H9 (cell line): ENCODE measurements at regions not wholly inside any gene's neighbourhood (a gene's known extent, or its start where the extent isn't known, plus 50 kb on each side); places are given as distances from the start of the nearest gene placed in this dataset.
"Not testable (repeated sequence)": the region's sequence is repeated elsewhere in the genome, so short reads cannot be mapped to it uniquely, and the experiment has no call there.

Source experiments
- DNase-seq: peaks from one replicate; pipeline ENCODE4 v3.0.0-alpha.2; 2017
- H2AFZ ChIP-seq: one replicate; pipeline ENCODE4 v1.6.1; 2013; ENCODE audit warnings: mild to moderate bottlenecking, low read length, control low read depth, moderate library complexity
- H2AK5ac ChIP-seq: 2 replicates; pipeline ENCODE4 v1.6.1; 2013; ENCODE audit warnings: low read length, control low read depth, mixed read lengths; ENCODE audit not compliant: insufficient read length
- H2BK120ac ChIP-seq: one replicate; pipeline ENCODE4 v1.6.1; 2013; ENCODE audit warnings: low read depth, mild to moderate bottlenecking, low read length, control low read depth, inconsistent platforms; ENCODE audit not compliant: poor library complexity, severe bottlenecking
- H2BK12ac ChIP-seq: 2 replicates; pipeline ENCODE4 v1.6.1; 2013; ENCODE audit warnings: low read length, control low read depth, mixed read lengths, low read depth; ENCODE audit not compliant: insufficient read length
- H2BK15ac ChIP-seq: 2 replicates; pipeline ENCODE4 v1.6.1; 2013; ENCODE audit warnings: low read depth, low read length, control low read depth
- H2BK20ac ChIP-seq: one replicate; pipeline ENCODE4 v1.6.1; 2013; ENCODE audit warnings: low read depth, mild to moderate bottlenecking, low read length, control low read depth, inconsistent platforms; ENCODE audit not compliant: poor library complexity, severe bottlenecking
- H2BK5ac ChIP-seq: 2 replicates; pipeline ENCODE4 v1.6.1; 2013; ENCODE audit warnings: low read length, control low read depth, mixed read lengths; ENCODE audit not compliant: insufficient read length
- H3K14ac ChIP-seq: 2 replicates; pipeline ENCODE4 v1.6.1; 2013; ENCODE audit warnings: low read length, control low read depth; ENCODE audit not compliant: insufficient read depth
- H3K18ac ChIP-seq: 2 replicates; pipeline ENCODE4 v1.6.1; 2013; ENCODE audit warnings: low read depth, mild to moderate bottlenecking, mixed read lengths, low read length, control low read depth; ENCODE audit not compliant: insufficient read length
- H3K23ac ChIP-seq: 2 replicates; pipeline ENCODE4 v1.6.1; 2013; ENCODE audit warnings: low read length, control low read depth, mixed read lengths, low read depth; ENCODE audit not compliant: insufficient read length
- H3K23me2 ChIP-seq: 2 replicates; pipeline ENCODE4 v1.6.1; 2013; ENCODE audit warnings: low read depth, mild to moderate bottlenecking, mixed read lengths, low read length, control low read depth; ENCODE audit not compliant: insufficient read length, poor library complexity, severe bottlenecking
- H3K27ac ChIP-seq: 2 replicates; pipeline ENCODE4 v1.5.1; 2013; ENCODE audit warnings: low read length, control low read depth, mixed read lengths, low read depth; ENCODE audit not compliant: insufficient read length
- H3K27me3 ChIP-seq: 2 replicates; pipeline ENCODE4 v1.6.1; 2013; ENCODE audit warnings: low read length, control low read depth, inconsistent platforms; ENCODE audit not compliant: insufficient read depth
- H3K4ac ChIP-seq: 2 replicates; pipeline ENCODE4 v1.6.1; 2013; ENCODE audit warnings: low read depth, mild to moderate bottlenecking, control low read depth, inconsistent platforms, low read length, moderate library complexity
- H3K4me1 ChIP-seq: 2 replicates; pipeline ENCODE4 v1.6.1; 2013; ENCODE audit warnings: low read length, control low read depth, inconsistent platforms; ENCODE audit not compliant: insufficient read depth
- H3K4me2 ChIP-seq: 2 replicates; pipeline ENCODE4 v1.6.1; 2013; ENCODE audit warnings: low read length, control low read depth, mixed read lengths; ENCODE audit not compliant: insufficient read length, insufficient read depth
- H3K56ac ChIP-seq: 2 replicates; pipeline ENCODE4 v1.6.1; 2013; ENCODE audit warnings: low read depth, mild to moderate bottlenecking, mixed read lengths, low read length, control low read depth; ENCODE audit not compliant: insufficient read length
- H3K79me1 ChIP-seq: 2 replicates; pipeline ENCODE4 v1.6.1; 2013; ENCODE audit warnings: low read depth, mild to moderate bottlenecking, moderate library complexity, low read length, control low read depth, inconsistent platforms; ENCODE audit not compliant: insufficient read depth, poor library complexity, severe bottlenecking
- H3K79me2 ChIP-seq: 2 replicates; pipeline ENCODE4 v1.6.1; 2013; ENCODE audit warnings: low read length, control low read depth, inconsistent platforms; ENCODE audit not compliant: insufficient read depth
- H3K9ac ChIP-seq: 2 replicates; pipeline ENCODE4 v1.6.1; 2013; ENCODE audit warnings: low read length, control low read depth, mixed read lengths; ENCODE audit not compliant: insufficient read length; ENCODE audit errors: extremely low read depth
- H3K9me3 ChIP-seq: one replicate; pipeline ENCODE4 v1.6.1; 2013; ENCODE audit warnings: low read depth, low read length, inconsistent platforms; ENCODE audit not compliant: control insufficient read depth
- H3T11ph ChIP-seq: one replicate; pipeline ENCODE4 v1.6.1; 2013; ENCODE audit warnings: mild to moderate bottlenecking, low read length, control low read depth, inconsistent platforms
- H4K20me1 ChIP-seq: one replicate; pipeline ENCODE4 v1.6.1; 2013; ENCODE audit not compliant: control insufficient read depth, insufficient read length, insufficient read depth
- H4K5ac ChIP-seq: 2 replicates; pipeline ENCODE4 v1.6.1; 2013; ENCODE audit warnings: low read depth, mild to moderate bottlenecking, mixed read lengths, low read length, control low read depth; ENCODE audit not compliant: insufficient read length
- H4K8ac ChIP-seq: replicated peaks from 2 replicates; pipeline ENCODE4 v1.6.1; 2013; ENCODE audit warnings: low read length, control low read depth, mixed read lengths, low read depth; ENCODE audit not compliant: insufficient read length
- H4K91ac ChIP-seq: 2 replicates; pipeline ENCODE4 v1.6.1; 2013; ENCODE audit warnings: low read depth, mild to moderate bottlenecking, moderate library complexity, mixed read lengths, low read length, control low read depth; ENCODE audit not compliant: insufficient read length
- H3K27ac Mint-ChIP-seq, 3 experiments: 2 replicates in 2 of 3; 3 replicates in 1 of 3; pipeline ENCODE4 v1.8.0; 2020 to 2021; ENCODE audit warnings: mixed read lengths in 3 of 3, mild to moderate bottlenecking in 1 of 3, moderate library complexity in 1 of 3
- H3K27me3 Mint-ChIP-seq: 2 replicates; pipeline ENCODE4 v1.8.0; 2021; ENCODE audit warnings: low read depth, mild to moderate bottlenecking, moderate library complexity, mixed read lengths
- H3K36me3 Mint-ChIP-seq, 3 experiments: 2 replicates in 2 of 3; 3 replicates in 1 of 3; pipeline ENCODE4 v1.8.0; 2020 to 2021; ENCODE audit warnings: low read depth in 3 of 3, mixed read lengths in 3 of 3; ENCODE audit not compliant: insufficient read depth in 1 of 3
- H3K4me1 Mint-ChIP-seq, 2 experiments: 2 replicates each; pipeline ENCODE4 v1.8.0; 2020; ENCODE audit warnings: mixed read lengths in 2 of 2
- H3K4me3 Mint-ChIP-seq, 2 experiments: 2 replicates in 1 of 2; 3 replicates in 1 of 2; pipeline ENCODE4 v1.8.0; 2020 to 2021; ENCODE audit warnings: mild to moderate bottlenecking in 2 of 2, mixed read lengths in 2 of 2, moderate library complexity in 1 of 2
- H3K9me3 Mint-ChIP-seq, 2 experiments: 2 replicates in 1 of 2; 3 replicates in 1 of 2; pipeline ENCODE4 v1.8.0; 2020; ENCODE audit warnings: mild to moderate bottlenecking in 2 of 2, mixed read lengths in 2 of 2, moderate library complexity in 1 of 2
- CTCF ChIP-seq: fragments of 200-600 bp; sonication (generic); conservative IDR thresholded peaks from 3 replicates; pipeline ENCODE4 v1.8.0; 2021; ENCODE audit warnings: antibody characterized with exemption, mild to moderate bottlenecking
- WGBS: extraction: QIAGEN DNeasy Blood & Tissue Kit; methylation state at CpG from one replicate; pipeline ENCODE4 v1.1.7; 2013; ENCODE audit warnings: missing lambda C conversion rate, low lambda C conversion rate, mixed read lengths; ENCODE audit not compliant: insufficient read length; ENCODE audit errors: extremely low coverage; 5-methylcytosine and 5-hydroxymethylcytosine counted together

DNA sequence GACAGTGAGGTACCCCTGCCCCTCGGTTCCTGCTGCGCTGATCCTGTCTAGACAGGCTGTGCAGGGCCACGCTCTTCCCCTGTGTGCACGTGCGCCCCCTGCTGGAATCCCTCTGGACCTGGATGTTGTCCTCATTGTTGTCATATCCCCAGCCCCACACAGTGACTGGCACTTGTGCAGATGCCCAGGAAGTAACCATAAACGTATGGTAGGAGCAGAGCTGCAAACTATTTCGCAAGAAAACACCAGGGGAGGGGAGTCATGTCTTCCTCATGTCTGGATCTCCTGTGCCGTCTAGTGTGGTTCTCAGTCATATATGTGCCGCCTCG is 114.7 kb downstream of the CRYBB2 start:
- Histone ChIP-seq H3K4me2 (no peak overlapping the region), H2AK5ac (no peak overlapping the region)
- H3K9me3 Mint-ChIP-seq: no peaks in the 10 kb centered on the region

GRCh38 chr22:25334631-25335030 is 115.2 kb downstream of the CRYBB2 start:
- H3K79me1 ChIP-seq, H3K9me3 ChIP-seq, DNase-seq, H3K27me3 Mint-ChIP-seq, H3K27ac ChIP-seq, H3K14ac ChIP-seq, H3K36me3 Mint-ChIP-seq, H3K23me2 ChIP-seq, H2BK12ac ChIP-seq, H2BK20ac ChIP-seq, H3K4me1 ChIP-seq, H4K5ac ChIP-seq, H3K4ac ChIP-seq, H3K4me3 Mint-ChIP-seq, H3T11ph ChIP-seq, H3K9ac ChIP-seq, H3K18ac ChIP-seq, H2AK5ac ChIP-seq, H3K27ac Mint-ChIP-seq, H4K20me1 ChIP-seq, H2BK5ac ChIP-seq, H3K4me2 ChIP-seq, H4K91ac ChIP-seq, H3K56ac ChIP-seq, H2AFZ ChIP-seq, H3K27me3 ChIP-seq, H3K23ac ChIP-seq, H2BK120ac ChIP-seq, H3K4me1 Mint-ChIP-seq, H3K79me2 ChIP-seq, H4K8ac ChIP-seq, H3K9me3 Mint-ChIP-seq, H2BK15ac ChIP-seq: not testable (repeated sequence)
- WGBS: no CpG with 5 or more reads among the region's 17 CpGs

More for the DNA sequence above, 114.7 kb downstream of the CRYBB2 start:
- Histone ChIP-seq H3K23me2 (no peaks in the 10 kb centered on the region), H3K79me1 (no peaks in the 10 kb centered on the region), H3K27me3 (no peaks in the 10 kb centered on the region), H3K4ac (no peak overlapping the region), H4K5ac (no peak overlapping the region), H3T11ph (no peak overlapping the region), H3K23ac (no peak overlapping the region), H4K20me1 (no peaks in the 10 kb centered on the region), H3K9me3 (no peaks in the 10 kb centered on the region), H3K27ac (no peak overlapping the region), H2BK20ac (no peak overlapping the region), H3K56ac (no peak overlapping the region), H2BK12ac (no peak overlapping the region), H3K9ac (no peak overlapping the region), H4K8ac (no peak overlapping the region), H2BK120ac (no peak overlapping the region), H3K79me2 (no peaks in the 10 kb centered on the region), H3K4me1 (no peaks in the 10 kb centered on the region), H2BK5ac (no peak overlapping the region), H2AFZ (no peak overlapping the region), H4K91ac (no peak overlapping the region), H2BK15ac (no peak overlapping the region), H3K14ac (no peak overlapping the region), H3K18ac (no peak overlapping the region)
- H3K4me1 Mint-ChIP-seq: peaks cover 6 to 7% of the 10 kb centered on the region in 2 experiments
- peaks cover 2% of the 10 kb centered on the region; the same call in 1 of the 2 replicates for H3K27me3 Mint-ChIP-seq
- TF ChIP-seq CTCF: peak; percentile 78
- no CpG with 5 or more reads among the region's 10 CpGs for WGBS
- H3K36me3 Mint-ChIP-seq: no peaks in the 10 kb centered on the region
- no peak overlapping the region for H3K27ac Mint-ChIP-seq
- peak; percentile 85 for DNase-seq
- no peak overlapping the region for H3K4me3 Mint-ChIP-seq
